T-helper 1 cell treated with Interleukin-12 subunit alpha and Interleukin-12 subunit beta and Interleukin-4 antibody, amounts not matched to agents 30 ng/mL and 1 ng/mL, for 36 hours (primary cell): ENCODE measurements at regions not wholly inside any gene's neighbourhood (a gene's known extent, or its start where the extent isn't known, plus 50 kb on each side); places are given as distances from the start of the nearest gene placed in this dataset.
"Not testable (repeated sequence)": the region's sequence is repeated elsewhere in the genome, so short reads cannot be mapped to it uniquely, and the experiment has no call there.

Experiments
- intact Hi-C: fragments of 100-400 bp; cut with micrococcal nuclease; formaldehyde crosslinking; loops from one replicate; pipeline ENCODE4 v1.15.1; 2024

DNA sequence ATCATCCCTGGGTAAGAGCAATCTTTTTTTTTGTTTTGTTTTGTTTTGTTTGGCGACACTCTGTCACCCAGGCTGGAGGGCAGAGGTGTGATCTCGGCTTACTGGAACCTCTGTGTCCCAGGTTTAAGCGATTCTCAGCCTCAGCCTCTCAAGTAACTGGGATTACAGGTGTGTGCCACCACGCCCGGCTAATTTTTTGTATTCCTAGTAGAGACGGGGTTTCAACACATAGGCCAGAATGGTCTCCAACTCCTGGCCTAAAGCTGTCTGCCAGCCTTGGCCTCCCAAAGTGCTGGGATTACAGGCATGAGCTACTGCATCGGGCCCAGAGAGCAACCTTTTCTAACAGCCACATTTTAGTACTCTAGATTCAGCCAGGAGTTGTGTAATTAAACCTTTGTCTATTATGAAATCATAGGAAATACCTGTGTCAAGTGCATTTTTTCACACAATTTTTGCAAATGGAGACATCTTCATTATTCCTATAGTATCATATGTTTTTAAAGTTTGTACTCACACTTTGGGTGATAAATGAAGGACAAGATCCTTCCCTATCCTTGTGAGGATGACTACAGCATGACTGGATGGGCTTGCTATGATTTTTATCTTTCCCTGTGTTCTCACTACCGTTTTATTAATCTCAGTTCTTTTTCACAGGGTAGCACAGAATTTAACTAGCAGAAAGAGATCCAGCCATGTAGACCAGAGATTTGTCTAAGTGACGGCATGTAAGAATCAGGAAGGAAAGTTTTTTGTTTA lies 82.6 kb downstream of the OR2B2 start:
- intact Hi-C loops: loop anchor here (2.0 to 10.0 kb wide), 3 partner anchors 15 to 1545 kb away; a partner anchor contains a TSS

- intact Hi-C loops: not testable (repeated sequence)
Measured at GRCh38 chr6:27827477-27827876, 84.7 kb downstream of the OR2B2 start.

DNA sequence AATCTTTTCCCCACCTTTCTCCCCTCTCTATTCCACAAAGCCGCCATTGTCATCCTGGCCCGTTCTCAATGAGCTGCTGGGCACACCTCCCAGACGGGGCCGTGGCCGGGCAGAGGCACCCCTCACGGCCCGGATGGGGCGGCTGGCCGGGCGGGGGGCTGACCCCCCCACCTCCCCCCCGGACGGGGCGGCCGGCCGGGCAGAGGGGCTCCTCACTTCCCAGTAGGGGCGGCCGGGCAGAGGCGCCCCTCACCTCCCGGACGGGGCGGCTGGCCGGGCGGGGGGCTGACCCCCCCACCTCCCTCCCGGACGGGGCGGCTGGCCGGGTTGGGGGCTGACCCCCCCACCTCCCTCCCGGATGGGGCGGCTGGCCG lies 85.6 kb downstream of the OR2B2 start:
- intact Hi-C loops: not testable (repeated sequence)

GRCh38 chr6:27825848-27826611 lies 86.2 kb downstream of the OR2B2 start:
- intact Hi-C loops: not testable (repeated sequence)

- intact Hi-C loops: no loop called here
Measured at GRCh38 chr6:27825025-27825793, 87.0 kb downstream of the OR2B2 start.

DNA sequence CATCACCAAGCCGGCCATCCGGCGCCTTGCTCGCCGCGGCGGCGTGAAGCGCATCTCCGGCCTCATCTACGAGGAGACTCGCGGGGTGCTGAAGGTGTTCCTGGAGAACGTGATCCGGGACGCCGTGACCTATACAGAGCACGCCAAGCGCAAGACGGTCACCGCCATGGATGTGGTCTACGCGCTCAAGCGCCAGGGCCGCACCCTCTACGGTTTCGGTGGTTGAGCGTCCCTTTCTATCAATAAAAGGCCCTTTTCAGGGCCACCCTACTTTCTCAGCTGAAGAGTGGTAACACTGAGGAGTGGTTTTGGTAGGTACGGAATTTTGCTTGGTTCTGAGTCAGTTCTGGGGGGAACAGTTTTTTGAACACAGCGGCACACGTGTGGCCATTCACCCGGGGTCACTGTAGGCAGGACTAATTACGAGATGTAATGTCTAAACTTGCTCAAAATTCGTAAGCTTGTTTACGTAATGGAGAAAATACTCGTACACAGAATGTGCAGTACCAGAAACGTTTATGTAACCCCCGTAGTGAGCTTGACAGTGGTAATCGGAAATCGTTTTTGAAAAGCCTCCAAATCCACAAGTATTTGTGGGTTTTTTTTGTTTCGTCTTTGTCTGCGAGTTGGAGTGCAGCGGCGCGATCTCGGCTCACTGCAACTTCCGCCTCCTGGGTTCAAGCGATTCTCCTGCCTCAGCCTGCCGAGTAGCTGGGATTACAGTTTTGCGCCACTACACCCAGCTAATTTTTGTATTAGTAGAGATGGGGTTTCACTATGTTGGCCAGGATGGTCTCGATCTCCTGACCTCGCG lies 87.8 kb downstream of the OR2B2 start:
- intact Hi-C loops: loop anchor here (1.0 kb wide), 2 partner anchors 13 to 49 kb away; a partner anchor contains a TSS

- intact Hi-C loops: loop anchor here (1.0 kb wide), 4 partner anchors 8 to 50 kb away; a partner anchor contains a TSS
Measured at GRCh38 chr6:27823714-27824210, 88.4 kb downstream of the OR2B2 start.

DNA sequence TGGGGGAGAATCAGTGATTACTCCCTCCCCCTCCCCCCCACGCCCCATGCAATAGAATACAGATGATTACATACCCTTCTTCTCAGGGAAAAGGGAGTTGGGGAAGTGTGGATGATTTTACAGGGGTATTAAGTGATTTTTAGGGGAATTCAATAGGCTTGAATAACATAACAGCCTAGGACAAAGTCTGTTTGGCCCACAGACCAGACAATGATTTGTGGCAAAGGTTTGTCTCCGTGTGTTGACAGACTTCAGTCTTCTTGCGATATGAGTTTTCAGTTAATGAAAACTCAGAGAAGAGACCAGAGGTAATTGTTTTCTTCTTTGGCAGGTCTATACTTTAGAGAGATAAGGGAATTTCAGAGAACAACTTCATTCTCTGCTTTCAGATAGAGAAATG lies 95.3 kb downstream of the OR2B2 start:
- intact Hi-C loops: loop anchor here (5.0 kb wide), 1 partner anchor 1715 kb away; a partner anchor contains a TSS

DNA sequence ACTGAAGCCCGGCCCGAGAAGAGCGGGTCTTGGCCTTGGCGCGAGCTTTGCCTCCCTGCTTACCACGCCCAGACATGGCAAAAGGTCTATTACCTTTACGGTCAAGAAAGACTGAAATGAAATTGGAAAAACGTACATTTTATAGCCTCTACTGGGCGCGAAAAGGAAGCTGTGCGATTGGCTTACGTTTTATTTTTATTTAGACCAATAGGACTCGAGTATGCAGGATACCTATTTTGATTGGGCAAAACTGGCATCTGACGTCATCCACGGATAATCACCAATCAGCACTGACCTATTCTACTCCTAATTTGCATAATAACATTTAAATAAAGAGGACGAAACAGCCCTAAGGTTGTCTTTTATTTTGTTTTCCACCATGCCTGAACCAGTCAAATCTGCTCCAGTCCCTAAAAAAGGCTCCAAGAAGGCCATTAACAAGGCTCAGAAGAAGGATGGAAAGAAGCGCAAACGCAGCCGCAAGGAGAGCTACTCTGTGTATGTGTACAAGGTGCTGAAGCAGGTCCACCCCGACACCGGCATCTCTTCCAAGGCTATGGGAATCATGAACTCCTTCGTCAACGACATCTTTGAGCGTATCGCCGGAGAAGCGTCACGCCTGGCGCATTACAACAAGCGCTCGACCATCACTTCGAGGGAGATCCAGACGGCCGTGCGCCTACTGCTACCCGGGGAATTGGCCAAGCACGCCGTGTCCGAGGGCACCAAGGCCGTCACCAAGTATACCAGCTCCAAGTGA lies 97.4 kb downstream of the OR2B2 start:
- intact Hi-C loops: loop anchor here (1.0 to 5.0 kb wide), 8 partner anchors 8 to 1788 kb away; partner anchors contain the start of gene ZSCAN12

DNA sequence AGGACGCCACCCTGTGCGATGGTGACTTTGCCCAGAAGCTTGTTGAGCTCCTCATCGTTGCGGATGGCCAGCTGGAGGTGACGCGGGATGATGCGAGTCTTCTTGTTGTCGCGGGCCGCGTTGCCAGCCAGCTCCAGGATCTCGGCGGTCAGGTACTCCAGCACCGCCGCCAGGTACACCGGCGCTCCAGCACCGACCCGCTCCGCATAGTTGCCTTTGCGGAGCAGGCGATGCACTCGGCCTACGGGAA lies 97.9 kb downstream of the OR2B2 start:
- intact Hi-C loops: loop anchor here (1.0 to 5.0 kb wide), 6 partner anchors 9 to 1788 kb away; partner anchors contain the start of gene ZSCAN12

GRCh38 chr6:27812805-27813492 lies 99.2 kb downstream of the OR2B2 start:
- intact Hi-C loops: loop anchor here (5.0 kb wide), 1 partner anchor 584 kb away; the partner anchor contains the start of gene ZSCAN12

DNA sequence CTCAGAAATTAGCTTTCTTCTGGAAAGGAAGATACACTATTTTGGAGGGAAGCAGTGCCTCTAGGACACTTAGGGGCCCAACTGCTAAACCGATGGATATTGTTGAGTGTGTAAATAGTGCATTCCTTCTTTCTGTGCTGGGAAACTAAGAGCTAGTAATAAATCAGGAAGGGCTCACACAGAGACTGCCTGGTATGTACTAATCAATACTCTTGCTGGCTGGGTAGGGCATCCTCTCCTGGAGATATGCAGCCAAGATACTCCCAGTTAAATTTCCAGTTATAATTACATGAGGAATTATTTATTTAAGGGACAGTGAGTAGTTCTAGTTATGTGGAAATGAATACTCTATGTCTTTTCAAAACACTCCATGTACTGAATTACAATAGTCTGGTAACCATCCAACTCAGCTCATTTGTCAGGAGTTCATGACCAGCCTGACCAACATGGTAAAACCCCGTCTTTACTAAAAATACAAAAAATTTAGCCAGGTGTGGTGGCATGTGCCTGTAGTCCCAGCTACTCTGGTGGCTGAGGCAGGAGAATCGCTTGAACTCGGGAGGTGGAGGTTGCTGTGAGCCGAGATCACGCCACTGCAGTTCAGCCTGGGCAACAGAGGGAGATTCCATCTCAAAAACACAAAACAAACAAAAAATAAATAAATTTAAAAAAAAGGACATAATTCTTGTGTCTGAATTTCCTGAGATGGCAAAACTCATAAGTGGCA lies 100.0 kb downstream of the OR2B2 start:
- intact Hi-C loops: loop anchor here (5.0 kb wide), 1 partner anchor 585 kb away; the partner anchor contains the start of gene ZSCAN12

DNA sequence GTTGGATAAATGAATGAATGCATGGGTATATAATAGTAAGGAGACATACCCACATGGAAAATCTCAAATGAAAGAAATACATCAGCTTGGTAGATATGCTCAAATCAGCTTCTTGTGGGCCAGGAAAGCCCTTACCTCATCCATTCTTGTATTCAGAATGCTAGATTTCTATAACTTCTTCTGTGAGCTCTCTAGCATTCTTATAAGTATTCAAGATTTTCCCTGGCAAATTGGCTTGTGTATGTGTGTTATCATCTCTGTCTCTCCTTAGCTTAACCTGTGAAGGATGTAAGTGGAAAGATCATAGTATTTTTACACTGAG lies 100.8 kb downstream of the OR2B2 start:
- intact Hi-C loops: loop anchor here (1.0 to 5.0 kb wide), 2 partner anchors 84 to 586 kb away; partner anchors contain the start of gene ZSCAN12

- intact Hi-C loops: loop anchor here (1.0 to 5.0 kb wide), 4 partner anchors 54 to 586 kb away; partner anchors contain the start of gene ZSCAN12
Measured at GRCh38 chr6:27810768-27811450, 101.3 kb downstream of the OR2B2 start.

- intact Hi-C loops: loop anchor here (1.0 to 5.0 kb wide), 8 partner anchors 55 to 1651 kb away; partner anchors contain the start of genes ZKSCAN8 and ZSCAN12
Measured at GRCh38 chr6:27809939-27810767, 102.0 kb downstream of the OR2B2 start.

GRCh38 chr6:27809067-27809938 lies 102.9 kb downstream of the OR2B2 start:
- intact Hi-C loops: loop anchor here (1.0 to 5.0 kb wide), 5 partner anchors 333 to 1651 kb away; partner anchors contain the start of gene ZKSCAN8
